ENCODE measurements at regions not wholly inside any gene's neighbourhood (a gene's known extent, or its start where the extent isn't known, plus 50 kb on each side); places are given as distances from the start of the nearest gene placed in this dataset.

DNA sequence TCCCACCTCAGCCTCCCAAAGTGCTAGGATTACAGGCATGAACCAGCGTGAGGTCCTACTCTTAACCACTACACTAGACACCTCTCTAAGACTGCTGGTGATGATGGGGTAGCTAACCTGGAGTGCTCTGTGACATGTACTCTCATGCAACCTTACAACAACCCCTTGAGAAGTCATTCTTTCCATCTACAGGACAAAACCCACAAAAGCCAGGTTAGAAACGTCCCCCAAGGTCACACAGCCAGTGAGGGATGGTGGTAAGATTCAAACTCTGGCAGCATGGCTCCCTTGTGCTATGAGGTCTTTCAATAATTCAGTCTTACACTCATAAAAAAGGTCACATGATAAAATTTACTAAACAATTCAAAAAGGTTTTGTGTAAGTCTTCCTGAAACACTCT lies 94.8 kb upstream of the SERTAD2 start:
- TF ChIP-seq POLR2AphosphoS5 (IDR thresholded peaks at IDR 0.05; ENCODE audit: low read depth, low read length) (no peak), POLR2A (IDR thresholded peaks at IDR 0.05; ENCODE audit: low read depth, low read length) (no peak), SPI1 (IDR thresholded peaks at IDR 0.05; ENCODE audit: low read depth, low read length) (no peak), PAX5 (IDR thresholded peaks at IDR 0.05; ENCODE audit: insufficient read depth, low read length, severe bottlenecking) (no peak), TAF1 (IDR thresholded peaks at IDR 0.05; ENCODE audit: low read depth, low read length) (no peak), POU2F2 (IDR thresholded peaks at IDR 0.05; ENCODE audit: low read depth, low read length) (no peak)
